Stimulated activated CD4-positive, alpha-beta T cell treated with anti-CD3 and anti-CD28 coated beads, Interleukin-4, amount 100 ng/mL, for 24 hours (primary cell): ENCODE measurements at regions not wholly inside any gene's neighbourhood (a gene's known extent, or its start where the extent isn't known, plus 50 kb on each side); places are given as distances from the start of the nearest gene placed in this dataset.

Experiments used
- DNase-seq: peaks from one replicate; pipeline ENCODE4 v3.0.0-alpha.2; 2020

DNA sequence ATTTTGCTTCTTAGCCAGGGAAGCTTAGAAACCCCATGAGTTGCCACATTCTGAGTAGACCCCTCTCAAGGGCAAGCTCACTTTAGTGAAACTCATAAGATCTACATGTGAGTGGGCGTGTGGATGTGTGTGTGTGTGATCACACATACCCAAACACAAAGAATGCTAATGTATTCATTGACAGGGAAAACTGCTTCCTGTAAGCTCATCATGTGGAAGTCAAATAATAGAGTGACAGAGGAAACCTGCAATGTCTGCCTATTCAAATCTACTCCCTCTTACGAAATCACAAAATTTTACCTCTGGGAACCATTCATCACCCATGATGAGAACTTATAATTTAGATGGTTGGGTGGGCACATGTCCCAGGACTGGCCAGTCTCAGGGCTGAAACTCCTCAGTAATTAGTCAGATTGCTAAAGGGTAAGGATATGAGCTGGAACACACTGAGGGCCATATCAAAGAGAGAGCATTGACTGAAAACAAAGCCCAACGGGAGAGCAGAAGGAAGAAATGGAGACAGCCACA, 94.5 kb upstream of the CCDC150 start:
- DNase-seq = no peak

DNA sequence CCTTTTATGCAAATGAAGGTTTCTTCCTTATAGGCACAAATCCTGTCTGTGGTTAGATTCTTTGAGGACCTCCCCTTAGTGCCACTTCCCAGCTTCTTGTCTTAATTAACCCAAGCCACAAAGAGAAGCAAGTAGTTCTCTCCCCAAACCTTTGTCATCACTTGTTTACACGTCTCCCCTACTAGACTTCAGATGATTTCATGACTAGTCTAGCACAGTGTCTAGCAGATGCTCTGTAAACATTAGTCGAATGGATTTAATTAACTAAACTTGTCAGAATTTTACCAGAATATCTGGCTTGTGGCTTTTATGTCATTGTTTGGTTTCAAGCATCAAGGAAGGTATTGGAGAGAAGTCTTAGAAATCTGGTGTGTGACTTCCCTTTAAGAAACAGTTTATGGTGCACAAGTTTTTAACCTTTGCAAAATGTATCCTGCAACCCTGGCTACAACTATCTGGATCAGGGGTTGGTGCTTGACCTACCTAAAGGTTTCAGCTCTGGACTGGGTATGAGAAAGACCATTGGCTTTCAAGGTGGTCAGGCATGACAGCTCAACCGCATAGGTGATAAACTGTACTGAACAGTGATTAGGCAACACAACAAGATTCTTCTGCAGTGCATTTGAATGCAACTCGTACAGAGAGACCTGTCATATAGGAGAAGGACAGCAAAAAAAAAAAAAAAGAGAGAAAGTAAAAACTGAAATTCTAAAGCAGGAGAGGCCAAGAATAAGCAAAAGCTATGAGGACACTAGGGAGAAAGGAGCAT, 93.2 kb upstream of the CCDC150 start:
- DNase-seq = no peak

DNA sequence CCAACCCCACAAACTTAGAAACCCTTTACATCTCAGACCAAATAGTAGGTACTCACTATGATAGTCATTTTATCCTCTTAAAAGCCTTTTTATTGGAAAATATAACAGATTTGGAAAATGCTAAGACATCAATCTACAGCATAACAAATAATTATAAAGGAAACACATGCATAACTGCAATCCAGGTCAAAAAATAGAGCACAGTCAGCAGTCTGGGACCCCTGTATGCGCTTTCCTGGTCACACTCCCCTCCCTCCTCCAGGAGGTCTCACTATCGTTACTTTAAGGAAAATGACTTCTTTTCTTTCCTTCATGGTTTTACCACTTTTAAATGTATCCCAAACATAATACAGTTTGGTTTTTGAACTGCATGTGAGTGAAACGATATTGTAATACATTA, 90.5 kb upstream of the CCDC150 start:
- no peak for DNase-seq

DNA sequence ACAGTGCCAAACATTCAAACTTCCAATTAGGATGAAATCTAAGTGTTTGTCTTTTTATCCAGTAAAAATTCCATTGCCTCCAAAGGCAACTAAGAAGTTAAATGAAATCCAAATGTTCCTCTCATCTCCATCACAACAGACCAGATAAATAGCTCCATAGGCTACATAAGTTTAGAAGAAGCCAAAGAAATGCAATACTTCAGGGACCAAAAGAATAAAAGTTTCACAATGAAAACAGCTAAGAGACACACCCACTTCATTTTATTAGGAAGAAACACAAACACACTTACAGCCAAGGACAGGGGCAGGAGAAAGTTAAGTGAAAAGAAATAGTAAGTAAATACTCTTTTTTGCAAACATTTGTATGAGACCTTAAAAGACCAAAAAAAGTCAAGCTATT, 88.5 kb upstream of the CCDC150 start:
- DNase-seq = no peak

DNA sequence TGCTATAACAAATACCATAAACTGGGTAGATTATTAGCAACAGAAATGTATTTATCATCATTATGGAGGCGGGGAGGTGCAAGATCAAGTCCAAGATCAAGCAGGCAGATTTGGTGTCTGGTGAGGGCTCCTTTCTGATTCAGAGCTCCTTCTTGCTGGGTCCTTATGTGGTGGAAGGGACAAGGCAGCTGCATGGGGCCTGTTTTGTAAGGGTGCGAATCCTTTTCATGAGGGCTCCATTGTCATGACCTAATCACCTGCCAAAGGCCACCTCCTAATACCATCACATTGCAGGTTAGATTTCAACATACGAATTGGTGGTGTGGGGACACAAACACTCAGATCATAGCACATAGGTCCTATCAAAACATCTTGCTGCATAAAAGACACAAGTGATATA, 84.4 kb upstream of the CCDC150 start:
- no peak for DNase-seq

DNA sequence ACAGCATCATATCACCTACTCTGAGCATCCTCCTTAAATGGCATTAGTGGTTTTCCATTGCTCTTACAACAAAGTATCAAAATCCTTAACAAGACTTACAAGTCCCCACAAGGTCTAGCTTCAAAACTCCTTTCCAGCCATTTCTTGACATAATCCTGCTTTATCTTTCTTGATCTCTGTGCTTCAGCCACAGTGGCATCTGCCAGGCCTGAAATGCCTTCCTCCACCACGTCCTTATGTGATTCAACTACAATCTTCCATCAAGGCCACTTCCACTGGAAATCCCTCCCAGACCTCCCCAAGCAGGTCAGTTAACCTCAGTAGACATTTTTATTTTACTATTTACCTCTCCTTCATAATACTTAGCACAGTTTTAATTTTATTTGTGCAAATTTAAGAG, 83.8 kb upstream of the CCDC150 start:
- no peak for DNase-seq

DNA sequence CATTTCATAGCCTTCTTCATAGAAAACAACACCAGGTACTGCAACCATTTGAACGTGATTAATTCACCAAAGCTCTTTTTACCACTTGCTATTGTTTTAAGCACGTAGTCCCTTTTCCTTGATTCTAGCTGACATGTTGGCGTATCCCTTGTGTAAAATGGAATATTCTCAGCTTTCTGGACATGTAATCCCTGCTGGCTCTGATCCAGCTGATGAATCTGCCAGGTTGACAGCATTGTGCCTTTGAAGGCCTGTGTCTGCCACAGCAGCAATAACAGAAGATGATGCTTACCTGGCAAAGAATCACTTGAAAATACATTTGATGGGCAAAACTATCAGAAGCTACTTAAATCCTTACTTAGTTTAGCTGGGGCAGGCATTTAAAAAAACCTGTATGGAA, 81.0 kb upstream of the CCDC150 start:
- no peak for DNase-seq

DNA sequence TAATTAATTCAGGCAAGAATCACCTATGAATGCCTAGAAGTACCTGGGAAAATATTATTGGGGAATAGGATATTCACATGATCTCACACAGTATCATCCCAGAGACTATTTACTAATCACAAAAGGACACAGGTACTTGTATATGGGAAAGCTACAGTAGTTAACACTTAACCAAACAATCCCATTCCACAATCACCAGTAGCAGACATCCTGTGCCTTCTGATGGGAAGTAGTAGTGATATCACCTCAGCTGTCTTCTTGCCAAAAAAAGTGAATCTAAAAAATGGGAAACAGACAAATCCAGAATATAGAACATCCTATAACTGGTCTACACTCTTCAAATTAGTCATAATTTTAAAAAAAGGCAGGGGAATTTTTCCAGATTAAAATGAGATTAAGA, 75.6 kb upstream of the CCDC150 start:
- no peak for DNase-seq

DNA sequence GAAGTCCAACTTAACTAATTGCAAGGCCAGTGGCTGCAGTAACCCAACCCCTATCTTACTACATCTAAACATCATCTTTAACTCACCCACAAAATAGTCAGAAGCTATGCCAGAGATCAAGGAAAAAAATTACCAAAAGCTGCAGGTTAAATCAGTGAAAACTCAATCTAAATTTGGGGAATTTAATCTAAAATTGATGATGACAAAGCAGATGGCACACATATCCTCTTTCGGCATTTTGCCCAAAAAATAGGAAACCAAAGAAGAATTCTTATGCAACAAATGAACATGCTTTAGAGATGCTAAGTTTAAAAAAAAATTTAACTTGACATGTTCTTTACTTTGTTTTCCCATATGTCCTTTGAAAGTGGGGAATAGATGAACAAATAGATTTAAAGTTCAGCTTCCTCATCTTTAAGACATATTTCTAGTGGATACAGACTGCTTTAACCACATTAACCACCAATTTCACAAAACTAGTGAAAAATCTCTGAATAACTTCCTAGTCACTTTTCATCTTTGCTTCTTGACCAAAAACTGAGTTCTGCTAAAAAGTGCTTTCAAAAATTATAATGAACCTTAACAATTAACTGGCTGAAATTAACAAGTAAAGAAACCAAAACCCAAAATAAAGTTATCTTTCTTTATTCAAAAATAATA, 74.3 kb upstream of the CCDC150 start:
- no peak for DNase-seq

DNA sequence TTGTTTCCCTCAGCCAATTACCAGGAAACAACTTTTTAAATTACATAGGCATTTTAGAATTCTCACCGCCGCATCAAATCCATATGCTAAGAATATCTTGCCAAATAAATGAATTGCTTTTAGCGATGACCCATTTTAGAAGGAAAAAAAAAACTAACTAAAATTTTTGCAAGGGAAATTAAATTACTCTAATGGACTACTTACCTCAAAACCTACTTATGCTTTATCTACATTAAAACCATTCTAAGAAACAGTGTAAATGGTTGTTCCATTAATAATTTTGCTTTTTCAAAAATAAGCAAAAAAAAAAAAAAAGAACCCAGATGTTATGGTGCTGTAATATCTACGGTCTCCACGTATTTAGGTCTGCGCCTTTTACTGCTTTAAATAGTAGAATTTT, 73.5 kb upstream of the CCDC150 start:
- DNase-seq = no peak

DNA sequence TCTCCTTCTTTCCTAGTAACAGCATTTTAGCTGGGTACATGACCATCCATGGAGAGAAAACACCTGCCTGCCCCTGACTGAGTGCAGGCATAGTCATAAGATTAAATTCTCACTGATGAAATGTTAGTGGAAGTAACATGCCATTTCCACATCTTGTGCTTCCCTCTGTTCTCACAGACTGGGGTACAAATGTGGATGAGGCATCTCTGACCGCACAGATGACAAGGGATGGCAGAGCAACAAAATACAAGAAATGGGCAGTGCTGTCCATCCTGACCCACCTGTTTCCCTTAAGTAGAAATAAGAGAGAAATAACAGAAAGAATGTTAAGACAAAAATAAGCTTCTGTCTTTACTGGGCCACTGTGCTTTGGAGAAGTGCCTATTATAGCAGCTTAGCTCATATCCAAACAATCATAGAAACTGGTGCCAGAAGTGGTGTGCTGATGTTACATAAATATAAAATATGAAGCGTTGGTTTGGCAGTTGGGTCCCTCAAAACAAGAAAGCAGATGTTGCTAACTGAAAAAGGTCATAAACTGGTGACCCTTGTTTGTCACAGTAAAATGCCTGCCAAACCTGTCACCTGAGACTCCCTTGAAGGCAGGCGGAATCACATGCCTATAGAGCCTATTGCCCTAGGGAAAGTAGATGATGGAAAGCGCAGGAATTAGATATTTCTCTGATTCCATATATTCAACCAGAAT, 72.4 kb upstream of the CCDC150 start:
- DNase-seq = no peak

DNA sequence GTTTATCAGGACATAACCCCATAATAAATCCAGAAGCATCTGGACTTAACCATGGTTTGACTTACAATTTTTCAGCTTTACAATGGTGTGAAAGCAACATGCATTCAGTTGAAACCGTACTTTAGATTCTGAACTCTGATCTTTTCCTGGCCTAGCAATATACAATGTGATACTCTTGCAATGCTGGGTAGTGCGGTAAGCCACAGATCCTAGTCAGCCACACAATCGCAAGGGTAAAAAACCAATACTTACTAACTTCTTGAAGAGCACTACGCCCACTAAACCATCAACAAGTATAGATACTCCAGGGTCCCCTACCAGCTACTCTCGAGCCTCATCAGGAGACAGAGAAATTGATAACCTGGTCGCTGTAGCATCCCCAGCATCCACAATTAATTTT, 71.0 kb upstream of the CCDC150 start:
- DNase-seq = no peak

DNA sequence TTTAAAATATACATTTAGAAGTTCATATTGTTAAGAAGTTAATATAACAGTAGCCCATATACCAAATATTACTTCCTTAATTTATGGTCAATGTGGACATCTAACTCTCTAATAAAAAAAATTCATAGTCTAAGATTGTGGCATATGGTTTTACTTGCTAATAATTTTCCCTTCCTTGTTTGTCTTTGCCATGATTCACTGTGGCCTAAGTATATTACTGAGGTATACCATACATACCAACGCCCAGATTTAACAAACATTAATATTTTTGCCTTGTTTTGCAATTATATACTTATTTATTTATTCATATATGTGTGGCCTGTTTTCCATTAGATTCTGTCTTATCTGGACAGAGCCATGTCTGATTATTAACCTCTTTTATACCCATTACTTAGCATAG, 54.6 kb upstream of the CCDC150 start:
- DNase-seq = no peak

DNA sequence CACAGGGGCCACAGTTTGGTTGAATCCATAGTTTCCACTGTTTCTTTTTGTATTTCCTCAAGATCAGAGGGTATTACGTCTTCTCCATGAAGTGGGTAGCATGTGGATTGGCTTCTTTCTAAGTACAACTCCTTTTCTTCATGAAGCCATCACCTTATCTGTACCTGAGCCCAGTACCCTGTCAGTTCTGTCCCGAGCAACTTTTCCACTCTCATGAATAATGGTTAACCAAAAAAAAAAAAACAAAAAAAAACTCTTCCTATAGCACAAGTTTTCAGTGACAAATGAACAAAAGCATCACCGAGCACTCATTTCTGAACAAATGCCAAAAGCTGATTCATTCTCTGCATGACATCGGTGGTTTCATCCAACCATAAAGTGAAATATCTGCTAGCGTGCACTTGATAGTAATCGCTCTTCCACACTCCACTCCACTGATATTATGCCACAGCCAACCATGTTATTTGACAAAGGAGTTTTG, 53.0 kb upstream of the CCDC150 start:
- DNase-seq = no peak

DNA sequence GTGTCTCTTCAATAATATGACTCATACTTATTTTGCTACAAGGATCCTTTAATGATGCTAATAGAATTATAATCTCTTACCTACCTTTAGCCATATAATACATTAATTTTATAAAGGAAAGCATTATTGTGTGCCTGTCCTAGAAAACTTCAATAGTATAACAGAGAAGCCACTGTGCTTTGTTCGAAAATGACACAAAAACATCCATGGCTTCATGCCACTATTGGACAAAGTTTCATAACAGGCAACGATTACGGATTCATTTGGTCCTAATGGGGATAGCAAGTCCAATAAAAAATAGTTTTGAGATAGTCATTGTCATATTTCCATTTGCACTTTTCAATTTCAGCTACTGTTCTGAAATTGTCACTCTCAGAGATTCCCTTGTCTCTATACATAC, 52.5 kb upstream of the CCDC150 start:
- DNase-seq = no peak

DNA sequence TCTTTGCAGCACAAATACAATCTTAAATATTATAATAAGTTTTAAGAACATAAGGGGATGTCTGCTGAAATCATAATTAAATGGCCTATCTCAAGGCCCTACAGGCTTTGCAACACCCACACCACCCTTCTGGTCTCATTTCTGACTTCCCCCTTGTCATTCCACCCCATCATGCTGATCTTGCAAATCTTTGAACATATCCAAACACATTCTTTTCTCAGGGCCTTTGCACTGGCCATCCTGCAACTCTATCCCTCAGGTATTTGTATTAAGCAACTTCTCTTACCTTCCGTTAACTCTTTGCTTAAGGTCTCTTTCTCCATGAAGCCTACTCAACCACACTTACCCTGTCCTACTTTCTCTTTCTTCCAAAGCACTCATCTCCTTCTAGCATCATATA, 51.8 kb upstream of the CCDC150 start:
- no peak for DNase-seq

DNA sequence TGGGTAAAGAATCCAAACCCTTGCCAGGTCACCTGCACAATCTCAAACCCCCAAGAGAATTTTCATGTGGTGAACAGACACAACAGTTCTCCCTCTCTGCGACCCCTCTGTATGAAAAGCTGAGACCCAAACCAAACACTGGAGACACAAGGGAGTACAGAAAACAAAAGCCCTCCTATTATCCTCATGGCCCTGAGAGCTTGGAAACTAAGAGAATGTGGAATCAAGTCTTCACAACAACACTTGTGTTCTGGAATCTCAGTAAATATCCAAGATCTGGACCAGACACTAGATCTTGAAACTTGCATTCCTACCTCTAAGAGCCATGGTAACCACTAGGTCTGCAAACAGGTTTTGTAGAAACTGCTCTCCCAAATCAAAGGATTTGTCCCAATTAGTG, 50.1 kb upstream of the CCDC150 start:
- no peak for DNase-seq
